ENCODE measurements at regions not wholly inside any gene's neighbourhood (a gene's known extent, or its start where the extent isn't known, plus 50 kb on each side); places are given as distances from the start of the nearest gene placed in this dataset.

DNA sequence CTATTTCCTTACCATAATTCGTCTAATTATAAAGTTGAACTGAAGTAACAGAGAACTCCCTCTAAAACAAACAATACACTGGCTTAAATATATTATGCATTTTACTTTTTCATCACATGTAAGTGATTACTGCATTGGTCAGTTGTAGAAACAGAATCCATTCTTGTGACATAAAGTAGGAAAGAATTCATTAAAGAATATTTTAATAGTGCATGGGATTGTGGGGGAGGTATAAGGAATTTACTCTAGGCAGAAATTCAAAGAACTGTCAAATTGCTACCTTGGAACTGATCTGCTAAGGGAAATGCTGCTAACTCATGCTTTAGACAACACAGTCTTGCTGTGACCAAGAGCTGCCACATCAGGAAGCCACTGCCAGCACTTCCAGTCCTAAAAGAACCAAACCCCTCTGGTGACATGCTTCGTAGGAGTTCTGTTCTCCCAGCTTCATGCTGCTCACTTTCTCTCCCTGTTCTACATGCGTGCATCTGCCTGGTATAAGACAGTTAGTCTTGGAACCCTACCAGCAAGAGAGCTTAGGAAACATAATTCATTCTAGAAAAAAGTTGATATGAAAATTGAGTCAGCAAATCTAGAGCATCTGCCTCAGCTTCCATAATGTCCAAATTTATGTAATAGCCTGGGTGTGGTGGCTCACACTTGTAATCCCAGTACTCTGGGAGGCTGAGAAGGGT lies 1137.6 kb upstream of the NXPH2 start:
- no peak overlapping the region for H3K4me3 ChIP-seq (ENCODE audit: control insufficient read depth, low read depth, low read length)
- peak; percentile 7 for DNase-seq (ENCODE audit: low read depth)
- TF ChIP-seq, protein P1, sequence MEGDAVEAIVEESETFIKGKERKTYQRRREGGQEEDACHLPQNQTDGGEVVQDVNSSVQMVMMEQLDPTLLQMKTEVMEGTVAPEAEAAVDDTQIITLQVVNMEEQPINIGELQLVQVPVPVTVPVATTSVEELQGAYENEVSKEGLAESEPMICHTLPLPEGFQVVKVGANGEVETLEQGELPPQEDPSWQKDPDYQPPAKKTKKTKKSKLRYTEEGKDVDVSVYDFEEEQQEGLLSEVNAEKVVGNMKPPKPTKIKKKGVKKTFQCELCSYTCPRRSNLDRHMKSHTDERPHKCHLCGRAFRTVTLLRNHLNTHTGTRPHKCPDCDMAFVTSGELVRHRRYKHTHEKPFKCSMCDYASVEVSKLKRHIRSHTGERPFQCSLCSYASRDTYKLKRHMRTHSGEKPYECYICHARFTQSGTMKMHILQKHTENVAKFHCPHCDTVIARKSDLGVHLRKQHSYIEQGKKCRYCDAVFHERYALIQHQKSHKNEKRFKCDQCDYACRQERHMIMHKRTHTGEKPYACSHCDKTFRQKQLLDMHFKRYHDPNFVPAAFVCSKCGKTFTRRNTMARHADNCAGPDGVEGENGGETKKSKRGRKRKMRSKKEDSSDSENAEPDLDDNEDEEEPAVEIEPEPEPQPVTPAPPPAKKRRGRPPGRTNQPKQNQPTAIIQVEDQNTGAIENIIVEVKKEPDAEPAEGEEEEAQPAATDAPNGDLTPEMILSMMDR (conservative IDR thresholded peaks at IDR 0.05; ENCODE audit: control insufficient read depth, insufficient read depth, low read depth, low read length), result no peak

DNA sequence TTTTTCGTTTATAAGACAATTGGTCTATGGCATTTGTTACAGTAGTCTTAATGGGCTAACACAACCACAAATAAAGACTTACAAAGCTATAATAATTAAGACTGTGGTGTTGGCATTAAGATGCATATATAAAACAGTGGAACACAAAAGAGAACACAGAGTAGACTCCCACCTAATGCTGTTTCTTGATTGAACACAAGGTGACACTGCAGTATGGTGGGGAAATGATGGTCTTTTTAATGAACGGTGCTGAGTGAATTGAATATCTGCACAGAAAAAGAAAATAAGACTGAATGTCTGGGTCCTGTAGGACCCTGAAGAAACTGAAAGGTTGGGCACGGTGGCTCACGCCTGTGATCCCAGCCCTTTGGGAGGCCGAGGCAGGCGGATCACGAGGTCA lies 1136.6 kb upstream of the NXPH2 start:
- no peak overlapping the region for H3K4me3 ChIP-seq (ENCODE audit: control insufficient read depth, low read depth, low read length)
- DNase-seq (ENCODE audit: low read depth), result no peak
- TF ChIP-seq, protein P1 (conservative IDR thresholded peaks at IDR 0.05; ENCODE audit: control insufficient read depth, insufficient read depth, low read depth, low read length), result no peak

DNA sequence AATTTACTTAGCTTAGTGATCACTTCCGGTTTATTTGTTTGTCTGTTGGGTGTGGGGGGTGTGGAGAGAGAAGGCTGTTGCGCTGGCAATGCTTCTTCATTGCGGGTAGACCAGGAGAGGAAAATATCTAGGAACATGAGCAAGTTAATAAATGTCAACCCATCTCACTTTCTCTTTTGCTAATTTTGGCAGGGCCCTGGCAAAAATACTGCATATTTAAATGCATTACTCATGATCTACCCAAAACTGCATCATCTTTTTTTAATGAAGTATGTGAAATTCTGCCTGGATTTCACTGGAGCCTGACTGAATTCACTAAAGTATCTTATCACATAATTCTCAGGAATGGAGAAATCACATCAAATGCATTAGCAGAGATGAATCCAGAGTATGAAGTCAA lies 1131.0 kb upstream of the NXPH2 start:
- DNase-seq (ENCODE audit: low read depth), result no peak
- TF ChIP-seq, protein P1 (conservative IDR thresholded peaks at IDR 0.05; ENCODE audit: control insufficient read depth, insufficient read depth, low read depth, low read length), result no peak
- H3K4me3 ChIP-seq (ENCODE audit: control insufficient read depth, low read depth, low read length), result no peak overlapping the region

DNA sequence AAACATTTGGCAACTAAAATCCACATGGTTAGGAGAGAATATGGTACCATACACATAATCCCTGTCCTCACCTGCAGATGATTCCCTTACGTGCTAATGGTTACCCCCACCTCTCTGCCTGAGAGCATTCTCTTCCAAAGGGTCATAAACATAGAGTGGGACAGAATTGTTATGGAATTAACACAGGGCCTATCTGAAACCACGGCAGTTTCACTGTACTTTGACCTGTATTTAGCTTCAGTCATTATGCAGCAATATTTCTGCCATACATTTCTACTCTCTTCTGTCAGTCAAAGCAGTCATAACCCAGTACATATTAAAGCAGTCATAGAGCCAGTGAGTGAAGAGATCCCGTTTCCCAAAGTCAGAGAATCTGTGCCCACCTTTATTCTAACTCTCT lies 1128.9 kb upstream of the NXPH2 start:
- no peak for DNase-seq (ENCODE audit: low read depth)
- TF ChIP-seq, protein P1 (conservative IDR thresholded peaks at IDR 0.05; ENCODE audit: control insufficient read depth, insufficient read depth, low read depth, low read length), result no peak
- H3K4me3 ChIP-seq (ENCODE audit: control insufficient read depth, low read depth, low read length), result no peak overlapping the region

DNA sequence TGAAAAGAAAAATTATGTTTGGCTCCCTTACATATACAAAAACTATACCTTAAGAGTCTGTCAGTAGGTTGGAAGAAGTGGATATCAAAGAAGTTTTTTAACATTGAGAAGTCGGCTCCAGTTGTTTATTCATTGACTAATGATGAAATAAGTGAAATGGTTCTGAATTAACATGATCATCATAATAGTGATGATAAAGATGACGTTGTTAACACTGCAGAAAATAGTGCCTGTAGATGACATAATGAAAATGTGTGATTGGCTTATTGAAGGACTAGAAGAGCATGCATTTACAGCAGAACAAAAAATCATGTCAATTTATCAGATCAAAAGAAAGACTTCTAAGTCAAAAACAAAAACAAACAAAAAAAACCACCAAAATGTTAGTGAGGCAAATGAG lies 1125.4 kb upstream of the NXPH2 start:
- TF ChIP-seq, protein P1 (conservative IDR thresholded peaks at IDR 0.05; ENCODE audit: control insufficient read depth, insufficient read depth, low read depth, low read length), result no peak
- no peak for DNase-seq (ENCODE audit: low read depth)
- no peak overlapping the region for H3K4me3 ChIP-seq (ENCODE audit: control insufficient read depth, low read depth, low read length)

DNA sequence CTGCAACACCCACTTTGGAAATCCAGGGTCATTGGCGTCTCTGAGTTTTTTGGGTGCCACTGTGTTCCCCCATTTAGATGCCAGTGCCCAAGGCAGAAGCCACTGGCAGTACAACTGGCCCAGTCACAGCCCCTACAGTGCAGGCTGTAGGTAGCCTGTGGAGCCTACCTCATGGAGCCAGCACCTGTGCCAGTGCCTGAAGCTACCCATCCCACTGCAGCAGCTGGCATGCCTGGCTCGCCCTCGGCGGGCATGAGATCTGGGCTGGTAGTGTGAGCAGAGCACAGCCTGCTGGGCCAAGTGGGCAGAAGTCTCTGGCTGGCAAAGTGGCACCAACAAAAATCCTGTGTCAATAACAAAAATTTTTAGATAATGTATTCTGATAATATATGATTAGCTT lies 1111.4 kb upstream of the NXPH2 start:
- TF ChIP-seq, protein P1 (conservative IDR thresholded peaks at IDR 0.05; ENCODE audit: control insufficient read depth, insufficient read depth, low read depth, low read length), result no peak
- H3K4me3 ChIP-seq (ENCODE audit: control insufficient read depth, low read depth, low read length), result no peak overlapping the region
- DNase-seq (ENCODE audit: low read depth), result no peak
